HFFc6 (cell line): ENCODE measurements at regions not wholly inside any gene's neighbourhood (a gene's known extent, or its start where the extent isn't known, plus 50 kb on each side); places are given as distances from the start of the nearest gene placed in this dataset.

Experiments
- DNase-seq: peaks from one replicate; pipeline ENCODE4 v3.0.0-alpha.2; 2018
- H3K27ac Mint-ChIP-seq: 2 replicates; pipeline ENCODE4 v1.8.0; 2020; ENCODE audit warnings: mild to moderate bottlenecking, mixed read lengths
- H3K27me3 Mint-ChIP-seq: 2 replicates; pipeline ENCODE4 v1.8.0; 2021; ENCODE audit warnings: mild to moderate bottlenecking, moderate library complexity, mixed read lengths; ENCODE audit not compliant: insufficient read depth
- H3K36me3 Mint-ChIP-seq: 2 replicates; pipeline ENCODE4 v1.8.0; 2021; ENCODE audit warnings: low read depth, mixed read lengths
- H3K4me1 Mint-ChIP-seq: 2 replicates; pipeline ENCODE4 v1.8.0; 2020; ENCODE audit warnings: low read depth, mixed read lengths
- H3K4me3 Mint-ChIP-seq: 2 replicates; pipeline ENCODE4 v1.8.0; 2020; ENCODE audit warnings: mild to moderate bottlenecking, moderate library complexity, mixed read lengths
- H3K9me3 Mint-ChIP-seq: 2 replicates; pipeline ENCODE4 v1.8.0; 2020; ENCODE audit warnings: mild to moderate bottlenecking, mixed read lengths
- TF ChIP-seq, protein P1 (sequence below): fragments of 200-600 bp; sonication (generic); IDR thresholded peaks from 2 replicates; pipeline ENCODE4 v1.5.0; 2021; ENCODE audit warnings: antibody characterized with exemption, mild to moderate bottlenecking

DNA sequence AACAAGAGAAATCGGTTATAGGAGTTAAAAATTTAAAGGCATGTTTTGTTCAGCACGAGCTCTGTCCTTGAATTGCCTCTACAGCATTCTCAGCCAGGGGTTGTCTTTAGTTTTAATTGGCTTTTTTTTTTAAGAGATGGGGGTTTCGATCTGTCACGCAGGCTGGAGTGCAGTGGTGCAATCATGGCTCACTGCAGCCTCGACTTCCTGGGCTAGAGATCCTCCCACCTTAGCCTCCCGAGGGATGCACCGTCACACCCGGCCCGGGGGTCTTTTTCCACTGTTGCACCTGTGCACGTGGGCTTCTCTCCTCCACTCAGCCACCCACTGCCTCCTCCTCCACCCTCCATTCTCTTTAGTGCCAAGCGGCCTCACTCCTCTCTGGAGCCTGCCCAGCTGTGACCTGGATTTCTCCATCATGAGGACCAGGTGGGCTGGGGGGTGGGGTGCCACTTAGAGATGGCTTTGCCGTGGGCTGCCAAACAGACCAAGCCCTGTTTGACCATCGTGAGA, 106.8 kb upstream of the SEC14L1 start:
- H3K36me3 Mint-ChIP-seq, result peaks cover 10% of the 10 kb centered on the region; the same call in 1 of the 2 replicates
- no peaks in the 10 kb centered on the region for H3K4me1 Mint-ChIP-seq
- H3K4me3 Mint-ChIP-seq, result no peak overlapping the region
- TF ChIP-seq, protein P1, sequence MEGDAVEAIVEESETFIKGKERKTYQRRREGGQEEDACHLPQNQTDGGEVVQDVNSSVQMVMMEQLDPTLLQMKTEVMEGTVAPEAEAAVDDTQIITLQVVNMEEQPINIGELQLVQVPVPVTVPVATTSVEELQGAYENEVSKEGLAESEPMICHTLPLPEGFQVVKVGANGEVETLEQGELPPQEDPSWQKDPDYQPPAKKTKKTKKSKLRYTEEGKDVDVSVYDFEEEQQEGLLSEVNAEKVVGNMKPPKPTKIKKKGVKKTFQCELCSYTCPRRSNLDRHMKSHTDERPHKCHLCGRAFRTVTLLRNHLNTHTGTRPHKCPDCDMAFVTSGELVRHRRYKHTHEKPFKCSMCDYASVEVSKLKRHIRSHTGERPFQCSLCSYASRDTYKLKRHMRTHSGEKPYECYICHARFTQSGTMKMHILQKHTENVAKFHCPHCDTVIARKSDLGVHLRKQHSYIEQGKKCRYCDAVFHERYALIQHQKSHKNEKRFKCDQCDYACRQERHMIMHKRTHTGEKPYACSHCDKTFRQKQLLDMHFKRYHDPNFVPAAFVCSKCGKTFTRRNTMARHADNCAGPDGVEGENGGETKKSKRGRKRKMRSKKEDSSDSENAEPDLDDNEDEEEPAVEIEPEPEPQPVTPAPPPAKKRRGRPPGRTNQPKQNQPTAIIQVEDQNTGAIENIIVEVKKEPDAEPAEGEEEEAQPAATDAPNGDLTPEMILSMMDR, result no peak
- H3K9me3 Mint-ChIP-seq, result peaks cover 16% of the 10 kb centered on the region
- H3K27me3 Mint-ChIP-seq, result peaks cover 38% of the 10 kb centered on the region
- no peak overlapping the region for H3K27ac Mint-ChIP-seq
- no peak for DNase-seq

DNA sequence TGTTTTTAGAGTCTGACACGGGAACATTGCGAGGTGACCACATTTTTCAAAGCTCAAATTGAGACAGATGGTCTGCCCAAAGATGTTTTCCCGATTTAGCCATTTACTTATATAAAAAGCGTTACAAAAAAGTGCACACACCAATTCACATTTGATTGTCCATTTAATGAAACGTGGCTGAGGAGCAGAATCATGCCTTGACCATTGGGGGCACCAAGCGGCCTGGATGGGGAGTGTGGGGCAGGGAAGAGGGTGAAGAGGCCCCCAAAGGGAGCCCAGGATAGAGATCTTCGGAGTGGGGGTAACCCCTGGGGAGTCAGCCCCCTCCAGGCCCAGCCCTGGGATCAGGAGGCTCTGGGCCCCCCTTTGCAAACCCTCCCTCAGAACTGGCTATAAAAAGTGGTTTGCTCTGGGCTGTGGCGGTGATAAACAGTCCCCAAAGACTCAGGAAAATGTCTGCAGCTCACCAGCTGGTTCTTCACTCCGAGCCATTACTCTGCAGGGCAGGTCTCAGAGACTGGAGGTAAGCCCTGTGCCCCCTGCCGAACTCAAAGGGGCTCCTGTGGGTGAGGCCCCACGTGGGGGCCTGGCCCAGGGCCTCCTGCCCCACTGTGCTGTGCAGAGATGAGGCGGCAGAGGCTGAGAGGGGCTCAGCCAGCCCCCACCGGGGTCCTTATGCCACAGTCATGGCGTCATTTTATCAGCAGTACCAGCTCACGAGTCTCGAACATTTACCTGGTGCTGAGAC, 105.9 kb upstream of the SEC14L1 start:
- Mint-ChIP-seq H3K36me3 (peaks cover 10% of the 10 kb centered on the region; the same call in 1 of the 2 replicates), H3K27me3 (peaks cover 47% of the 10 kb centered on the region), H3K4me3 (no peak overlapping the region), H3K4me1 (no peaks in the 10 kb centered on the region), H3K27ac (no peak overlapping the region), H3K9me3 (peaks cover 16% of the 10 kb centered on the region)
- no peak for DNase-seq
- TF ChIP-seq, protein P1, result no peak

DNA sequence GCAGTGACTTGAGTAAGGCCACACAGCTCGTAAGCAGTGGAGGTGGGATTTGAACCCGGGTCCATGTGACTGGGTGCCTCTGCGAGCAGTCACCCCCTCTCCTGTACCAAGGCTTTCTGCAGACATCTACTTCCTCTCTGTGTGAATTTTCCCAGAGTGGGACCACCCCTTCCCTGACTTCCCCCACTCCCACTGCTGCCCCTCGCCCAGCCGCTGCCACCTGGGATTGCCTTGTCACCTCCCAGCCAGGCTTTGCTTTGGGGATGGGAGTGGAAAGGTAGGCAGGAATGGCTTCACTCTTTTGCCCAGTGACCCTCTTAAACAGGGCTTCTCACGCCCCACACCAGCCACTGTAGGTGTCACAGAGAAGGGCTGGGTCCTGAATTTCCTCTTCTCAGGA, 105.2 kb upstream of the SEC14L1 start:
- TF ChIP-seq, protein P1, result no peak
- no peak for DNase-seq
- no peak overlapping the region for H3K4me3 Mint-ChIP-seq
- H3K36me3 Mint-ChIP-seq, result peaks cover 10% of the 10 kb centered on the region; the same call in 1 of the 2 replicates
- peaks cover 16% of the 10 kb centered on the region for H3K9me3 Mint-ChIP-seq
- no peaks in the 10 kb centered on the region for H3K4me1 Mint-ChIP-seq
- H3K27me3 Mint-ChIP-seq, result peaks cover 50% of the 10 kb centered on the region
- no peak overlapping the region for H3K27ac Mint-ChIP-seq

DNA sequence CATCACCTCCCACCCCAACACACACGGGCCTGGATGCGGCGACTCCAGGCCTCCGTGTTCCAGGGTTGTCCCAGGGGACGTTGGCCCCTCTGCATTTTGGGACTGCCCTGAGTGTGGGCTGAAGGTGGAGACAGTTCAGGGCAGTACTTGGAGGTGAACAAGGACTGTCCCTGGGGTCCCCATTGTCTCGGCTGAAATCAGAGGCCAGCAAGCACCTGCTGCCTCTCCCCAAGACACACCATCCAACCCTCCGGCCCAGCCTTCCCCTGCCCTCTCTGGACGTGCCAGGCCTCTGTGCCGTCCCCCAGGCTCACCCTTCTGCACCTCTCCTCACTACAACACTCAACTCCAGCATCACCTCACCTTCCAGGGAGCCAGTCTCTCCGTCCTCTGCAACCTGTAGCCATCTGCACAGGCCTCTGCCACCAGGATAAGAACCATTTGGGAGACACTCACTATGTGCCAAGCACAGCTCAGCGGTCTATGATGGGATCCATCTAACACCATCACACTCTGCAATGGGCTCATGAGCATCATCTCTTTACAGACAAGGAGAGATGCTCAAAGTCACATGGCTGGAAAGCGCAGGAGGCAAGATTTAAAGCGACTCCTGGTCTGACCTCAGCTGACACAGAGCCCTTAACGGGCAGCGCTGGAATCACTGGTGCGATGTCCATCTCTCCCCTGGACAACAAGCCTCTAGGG, 104.5 kb upstream of the SEC14L1 start:
- H3K4me3 Mint-ChIP-seq, result no peak overlapping the region
- peaks cover 52% of the 10 kb centered on the region for H3K27me3 Mint-ChIP-seq
- H3K36me3 Mint-ChIP-seq, result peaks cover 3% of the 10 kb centered on the region; the same call in 1 of the 2 replicates
- TF ChIP-seq, protein P1, result no peak
- H3K27ac Mint-ChIP-seq, result no peak overlapping the region
- peaks cover 12% of the 10 kb centered on the region for H3K9me3 Mint-ChIP-seq
- no peak for DNase-seq
- H3K4me1 Mint-ChIP-seq, result no peaks in the 10 kb centered on the region

DNA sequence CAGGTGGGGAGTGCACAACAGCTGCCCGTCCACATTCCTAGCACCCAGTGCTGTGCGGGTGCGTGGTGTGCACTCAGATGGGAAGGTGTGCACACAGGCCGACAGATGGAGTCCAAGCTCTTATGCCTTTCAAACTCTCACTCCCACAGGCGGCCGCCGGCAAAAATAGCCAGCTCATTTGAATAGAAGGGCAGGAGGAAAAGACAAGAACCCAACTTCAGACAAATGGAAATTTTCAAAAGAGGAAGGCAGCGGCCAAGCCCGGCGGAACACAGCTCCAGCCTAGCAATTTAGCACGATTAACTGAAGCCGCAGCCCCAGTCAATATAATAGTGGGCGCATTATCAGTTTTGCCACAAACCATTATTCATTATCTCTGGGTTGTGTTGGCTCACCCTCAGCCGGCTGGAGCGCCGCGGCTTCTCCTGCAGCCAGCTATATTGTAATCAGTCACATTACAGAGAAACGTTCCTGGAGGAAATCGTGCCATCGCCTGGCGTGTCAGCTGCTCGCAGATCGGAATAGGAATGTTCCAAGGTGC, 103.9 kb upstream of the SEC14L1 start:
- no peak overlapping the region for H3K27ac Mint-ChIP-seq
- H3K9me3 Mint-ChIP-seq, result peaks cover 6% of the 10 kb centered on the region
- peaks cover 54% of the 10 kb centered on the region for H3K27me3 Mint-ChIP-seq
- DNase-seq, result no peak
- no peaks in the 10 kb centered on the region; the same call in 1 of the 2 replicates for H3K36me3 Mint-ChIP-seq
- TF ChIP-seq, protein P1, result no peak
- H3K4me1 Mint-ChIP-seq, result no peaks in the 10 kb centered on the region
- no peak overlapping the region for H3K4me3 Mint-ChIP-seq
